Panc1 (cell line): ENCODE measurements at regions not wholly inside any gene's neighbourhood (a gene's known extent, or its start where the extent isn't known, plus 50 kb on each side); places are given as distances from the start of the nearest gene placed in this dataset.

Experiments used
- ATAC-seq: fragments of 200-7000 bp; cut with Tn5 transposase; 2 replicates; pipeline ENCODE4 v1.9.1; 2020; ENCODE audit warnings: mild to moderate bottlenecking, moderate library complexity
- BruUV-seq: library from RNA; stranded (reverse); fragments of 400-500 nt; replicated peaks from 2 replicates; lab custom pipeline; 2021; lab: Mats Ljungman, UMichigan
- CTCF ChIA-PET: fragments of 300-600 bp; sonication (Branson Sonifier 250); formaldehyde crosslinking; loops from one replicate; lab custom pipeline; 2022; ENCODE audit warnings: antibody characterized with exemption; lab: Charles Lee
- POLR2A ChIA-PET: fragments of 300-600 bp; sonication (Branson Sonifier 250); formaldehyde crosslinking; loops from one replicate; lab custom pipeline; 2022; ENCODE audit warnings: antibody characterized with exemption; lab: Charles Lee
- DNase-seq: peaks from one replicate; pipeline ENCODE4 v3.0.0-alpha.2; 2010; ENCODE audit warnings: low read depth, low spot score
- H3K27ac ChIP-seq: 2 replicates; pipeline ENCODE4 v1.5.1; 2011; ENCODE audit warnings: mild to moderate bottlenecking, low read length, inconsistent platforms
- H3K27me3 ChIP-seq: fragments of 200-500 bp; sonication (Bioruptor generic); 2 replicates; pipeline ENCODE4 v1.6.0; 2014; ENCODE audit warnings: low read length, inconsistent platforms; ENCODE audit not compliant: control insufficient read depth, insufficient read depth
- H3K36me3 ChIP-seq: fragments of 200-500 bp; sonication (Bioruptor generic); 2 replicates; pipeline ENCODE4 v1.5.1; 2014; ENCODE audit warnings: inconsistent platforms, mild to moderate bottlenecking, low read length, moderate library complexity; ENCODE audit not compliant: control insufficient read depth, insufficient read depth
- H3K4me1 ChIP-seq: 2 replicates; pipeline ENCODE4 v1.5.1; 2011; ENCODE audit warnings: inconsistent platforms, mild to moderate bottlenecking, low read length, moderate library complexity; ENCODE audit not compliant: control insufficient read depth, insufficient read depth
- H3K4me3 ChIP-seq, 2 experiments: 2 replicates each; pipeline ENCODE4 v1.5.1; 2011 to 2012; ENCODE audit warnings: low read depth in 2 of 2, low read length in 2 of 2, mild to moderate bottlenecking in 2 of 2, inconsistent platforms in 1 of 2, moderate library complexity in 1 of 2
- H3K9me3 ChIP-seq: fragments of 200-500 bp; sonication (Bioruptor generic); 2 replicates; pipeline ENCODE4 v1.5.1; 2014; ENCODE audit warnings: low read depth, mild to moderate bottlenecking, inconsistent platforms, low read length, moderate library complexity; ENCODE audit not compliant: control insufficient read depth, insufficient read depth
- POLR2AphosphoS5 ChIP-seq: IDR thresholded peaks from 2 replicates; pipeline ENCODE4 v1.6.1; 2012; ENCODE audit warnings: mild to moderate bottlenecking, low read depth, low read length, moderate library complexity
- SIN3A ChIP-seq: IDR thresholded peaks from 2 replicates; pipeline ENCODE4 v1.6.1; 2012; ENCODE audit warnings: low read depth, mild to moderate bottlenecking, low read length, moderate library complexity, borderline replicate concordance; ENCODE audit not compliant: insufficient read depth
- TCF7L2 ChIP-seq: IDR thresholded peaks from 2 replicates; pipeline ENCODE4 v1.6.1; 2011; ENCODE audit warnings: mild to moderate bottlenecking, low read depth, low read length, inconsistent platforms
- in situ Hi-C: cut with HindIII; loops from 2 replicates; pipeline ENCODE4 v1.10.0; 2016; ENCODE audit warnings: low sequenced_read_pairs, low pct_unique_long_range_greater_than_20kb
- intact Hi-C: fragments of 100-400 bp; cut with micrococcal nuclease; formaldehyde crosslinking; loops from one replicate; pipeline ENCODE4 v1.10.0; 2022; ENCODE audit not compliant: unreplicated experiment
- TF ChIP-seq, protein P1 (sequence below), 2 experiments: IDR thresholded peaks; 2 replicates each; pipeline ENCODE4 v1.6.1; 2011 to 2012; ENCODE audit warnings: low read depth in 2 of 2, control low read depth in 1 of 2, low read length in 1 of 2, mild to moderate bottlenecking in 1 of 2, moderate library complexity in 1 of 2; ENCODE audit not compliant: insufficient read depth in 1 of 2
- TF ChIP-seq, protein P2 (sequence below): fragments of 450-650 bp; IDR thresholded peaks from 2 replicates; pipeline ENCODE4 v1.5.1; 2017; ENCODE audit warnings: mild to moderate bottlenecking

DNA sequence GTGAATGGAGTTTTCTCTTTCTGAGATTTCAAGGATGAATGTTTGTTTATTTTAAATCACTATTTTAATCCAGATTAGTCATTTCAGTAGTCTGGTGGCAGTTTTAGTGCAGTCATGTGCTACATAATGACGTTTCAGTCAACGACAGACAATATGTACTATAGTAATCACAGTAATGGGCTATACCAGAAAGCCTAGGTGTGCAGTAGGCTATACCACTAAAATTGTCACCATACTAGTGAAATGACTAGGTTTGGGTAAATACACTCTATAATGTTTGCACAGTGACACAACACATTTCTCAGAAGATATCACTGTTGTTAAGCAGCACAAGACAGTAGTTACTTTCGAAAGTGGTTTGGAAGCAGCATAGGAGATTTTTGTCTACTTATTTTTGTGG lies 203.1 kb downstream of the ETNK1 start:
- in situ Hi-C loops (no loop called here), intact Hi-C loops (no loop called here)
- DNase-seq, result no peak
- H3K9me3 ChIP-seq, result no peaks in the 10 kb centered on the region
- TF ChIP-seq SIN3A (no peak), POLR2AphosphoS5 (no peak), TCF7L2 (no peak)
- TF ChIP-seq, protein P1, sequence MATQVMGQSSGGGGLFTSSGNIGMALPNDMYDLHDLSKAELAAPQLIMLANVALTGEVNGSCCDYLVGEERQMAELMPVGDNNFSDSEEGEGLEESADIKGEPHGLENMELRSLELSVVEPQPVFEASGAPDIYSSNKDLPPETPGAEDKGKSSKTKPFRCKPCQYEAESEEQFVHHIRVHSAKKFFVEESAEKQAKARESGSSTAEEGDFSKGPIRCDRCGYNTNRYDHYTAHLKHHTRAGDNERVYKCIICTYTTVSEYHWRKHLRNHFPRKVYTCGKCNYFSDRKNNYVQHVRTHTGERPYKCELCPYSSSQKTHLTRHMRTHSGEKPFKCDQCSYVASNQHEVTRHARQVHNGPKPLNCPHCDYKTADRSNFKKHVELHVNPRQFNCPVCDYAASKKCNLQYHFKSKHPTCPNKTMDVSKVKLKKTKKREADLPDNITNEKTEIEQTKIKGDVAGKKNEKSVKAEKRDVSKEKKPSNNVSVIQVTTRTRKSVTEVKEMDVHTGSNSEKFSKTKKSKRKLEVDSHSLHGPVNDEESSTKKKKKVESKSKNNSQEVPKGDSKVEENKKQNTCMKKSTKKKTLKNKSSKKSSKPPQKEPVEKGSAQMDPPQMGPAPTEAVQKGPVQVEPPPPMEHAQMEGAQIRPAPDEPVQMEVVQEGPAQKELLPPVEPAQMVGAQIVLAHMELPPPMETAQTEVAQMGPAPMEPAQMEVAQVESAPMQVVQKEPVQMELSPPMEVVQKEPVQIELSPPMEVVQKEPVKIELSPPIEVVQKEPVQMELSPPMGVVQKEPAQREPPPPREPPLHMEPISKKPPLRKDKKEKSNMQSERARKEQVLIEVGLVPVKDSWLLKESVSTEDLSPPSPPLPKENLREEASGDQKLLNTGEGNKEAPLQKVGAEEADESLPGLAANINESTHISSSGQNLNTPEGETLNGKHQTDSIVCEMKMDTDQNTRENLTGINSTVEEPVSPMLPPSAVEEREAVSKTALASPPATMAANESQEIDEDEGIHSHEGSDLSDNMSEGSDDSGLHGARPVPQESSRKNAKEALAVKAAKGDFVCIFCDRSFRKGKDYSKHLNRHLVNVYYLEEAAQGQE (IDR thresholded peaks at IDR 0.05; ENCODE audit: insufficient read depth in 1 of 2, low read depth in 2 of 2, low read length in 1 of 2), result no peak
- TF ChIP-seq, protein P2, sequence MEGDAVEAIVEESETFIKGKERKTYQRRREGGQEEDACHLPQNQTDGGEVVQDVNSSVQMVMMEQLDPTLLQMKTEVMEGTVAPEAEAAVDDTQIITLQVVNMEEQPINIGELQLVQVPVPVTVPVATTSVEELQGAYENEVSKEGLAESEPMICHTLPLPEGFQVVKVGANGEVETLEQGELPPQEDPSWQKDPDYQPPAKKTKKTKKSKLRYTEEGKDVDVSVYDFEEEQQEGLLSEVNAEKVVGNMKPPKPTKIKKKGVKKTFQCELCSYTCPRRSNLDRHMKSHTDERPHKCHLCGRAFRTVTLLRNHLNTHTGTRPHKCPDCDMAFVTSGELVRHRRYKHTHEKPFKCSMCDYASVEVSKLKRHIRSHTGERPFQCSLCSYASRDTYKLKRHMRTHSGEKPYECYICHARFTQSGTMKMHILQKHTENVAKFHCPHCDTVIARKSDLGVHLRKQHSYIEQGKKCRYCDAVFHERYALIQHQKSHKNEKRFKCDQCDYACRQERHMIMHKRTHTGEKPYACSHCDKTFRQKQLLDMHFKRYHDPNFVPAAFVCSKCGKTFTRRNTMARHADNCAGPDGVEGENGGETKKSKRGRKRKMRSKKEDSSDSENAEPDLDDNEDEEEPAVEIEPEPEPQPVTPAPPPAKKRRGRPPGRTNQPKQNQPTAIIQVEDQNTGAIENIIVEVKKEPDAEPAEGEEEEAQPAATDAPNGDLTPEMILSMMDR, result no peak
- no peaks in the 10 kb centered on the region for H3K4me1 ChIP-seq
- H3K36me3 ChIP-seq, result no peaks in the 10 kb centered on the region
- H3K4me3 ChIP-seq, result no peak overlapping the region
- BruUV-seq, result no TSS peak
- H3K27ac ChIP-seq, result no peak overlapping the region
- no peaks in the 10 kb centered on the region for H3K27me3 ChIP-seq
- ChIA-PET CTCF (no interaction called here), POLR2A (no interaction called here)
- no peak for ATAC-seq

DNA sequence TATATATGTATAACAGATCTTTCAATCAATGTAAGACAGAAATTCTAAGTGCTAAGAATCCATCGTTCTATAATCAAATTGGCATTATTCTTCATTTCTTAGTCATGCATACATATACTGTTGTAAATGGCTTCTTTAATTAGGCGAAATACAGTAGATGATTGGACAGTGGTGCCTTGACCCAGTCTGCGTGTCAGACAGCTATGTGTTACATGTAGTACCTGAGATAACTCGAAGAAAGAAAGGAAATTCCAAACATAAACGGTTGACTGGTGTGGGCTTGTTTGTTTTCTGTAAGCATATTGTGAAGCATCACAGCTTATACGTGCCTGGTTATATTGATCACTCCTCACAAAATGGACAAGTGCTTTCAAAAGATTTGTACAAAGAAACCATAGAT lies 210.5 kb downstream of the ETNK1 start:
- Histone ChIP-seq H3K27ac (no peak overlapping the region), H3K36me3 (no peaks in the 10 kb centered on the region), H3K27me3 (no peaks in the 10 kb centered on the region), H3K4me3 (no peak overlapping the region), H3K9me3 (no peaks in the 10 kb centered on the region), H3K4me1 (no peaks in the 10 kb centered on the region)
- ATAC-seq, result no peak
- ChIA-PET POLR2A (no interaction called here), CTCF (no interaction called here)
- DNase-seq, result no peak
- TF ChIP-seq TCF7L2 (no peak), POLR2AphosphoS5 (no peak)
- TF ChIP-seq, protein P1 (IDR thresholded peaks at IDR 0.05; ENCODE audit: insufficient read depth in 1 of 2, low read depth in 2 of 2, low read length in 1 of 2), result no peak
- TF ChIP-seq, protein P2, result no peak
- in situ Hi-C loops, result no loop called here
- intact Hi-C loops, result no loop called here
- BruUV-seq, result no TSS peak
